PC-9 (cell line): ENCODE measurements at regions not wholly inside any gene's neighbourhood (a gene's known extent, or its start where the extent isn't known, plus 50 kb on each side); places are given as distances from the start of the nearest gene placed in this dataset.

Experiments used
- BruUV-seq: library from RNA; stranded (reverse); fragments of 400-500 nt; replicated peaks from 2 replicates; lab custom pipeline; 2021; lab: Mats Ljungman, UMichigan
- CTCF ChIA-PET: fragments of 300-600 bp; sonication (Branson Sonifier 250); formaldehyde crosslinking; loops from one replicate; lab custom pipeline; 2022; ENCODE audit warnings: antibody characterized with exemption; lab: Charles Lee
- POLR2A ChIA-PET: fragments of 300-600 bp; sonication (Branson Sonifier 250); formaldehyde crosslinking; loops from one replicate; lab custom pipeline; 2022; ENCODE audit warnings: antibody characterized with exemption; ENCODE audit not compliant: unreplicated experiment; lab: Charles Lee
- DNase-seq, 2 experiments: peaks; one replicate each; pipeline versions ENCODE4 v3.0.0 to v3.0.0-alpha.2; 2015 to 2022; ENCODE audit warnings: mixed read lengths in 1 of 2
- H2AFZ ChIP-seq: fragments of 200-600 bp; sonication (generic); 2 replicates; pipeline ENCODE4 v1.8.1; 2017; ENCODE audit warnings: antibody characterized with exemption
- H3F3A ChIP-seq: fragments of 200-600 bp; sonication (generic); 2 replicates; pipeline ENCODE4 v1.8.1; 2017; ENCODE audit warnings: antibody characterized with exemption, mild to moderate bottlenecking, low read depth; ENCODE audit not compliant: insufficient read depth
- H3K27ac ChIP-seq: fragments of 200-600 bp; sonication (generic); 2 replicates; pipeline ENCODE4 v1.6.1; 2016; ENCODE audit warnings: mixed run types
- H3K27me3 ChIP-seq: fragments of 200-600 bp; sonication (generic); 2 replicates; pipeline ENCODE4 v1.6.1; 2016; ENCODE audit warnings: low read depth, mixed run types; ENCODE audit not compliant: insufficient read depth
- H3K36me3 ChIP-seq: fragments of 200-600 bp; sonication (generic); 2 replicates; pipeline ENCODE4 v1.6.1; 2016; ENCODE audit warnings: low read depth, mixed run types
- H3K4me1 ChIP-seq: fragments of 200-600 bp; sonication (generic); replicated peaks from 2 replicates; pipeline ENCODE4 v1.6.1; 2016; ENCODE audit warnings: mixed run types; ENCODE audit not compliant: insufficient read depth
- H3K4me2 ChIP-seq: fragments of 200-600 bp; sonication (generic); 2 replicates; pipeline ENCODE4 v1.6.1; 2017; ENCODE audit warnings: mixed run types
- H3K4me3 ChIP-seq: fragments of 200-600 bp; sonication (generic); 2 replicates; pipeline ENCODE4 v1.6.1; 2016; ENCODE audit warnings: mixed run types
- H3K79me2 ChIP-seq: fragments of 200-600 bp; sonication (generic); 2 replicates; pipeline ENCODE4 v1.6.1; 2017; ENCODE audit warnings: low read depth, mixed run types
- H3K9me2 ChIP-seq: fragments of 200-600 bp; sonication (generic); 2 replicates; pipeline ENCODE4 v1.8.1; 2017; ENCODE audit warnings: mild to moderate bottlenecking; ENCODE audit not compliant: insufficient read depth
- H3K9me3 ChIP-seq: fragments of 200-600 bp; sonication (generic); 2 replicates; pipeline ENCODE4 v1.8.1; 2016; ENCODE audit warnings: low read depth; ENCODE audit not compliant: insufficient read depth
- H4K20me1 ChIP-seq: fragments of 200-600 bp; sonication (generic); 2 replicates; pipeline ENCODE4 v1.8.1; 2017; ENCODE audit not compliant: insufficient read depth
- CTCF ChIP-seq: fragments of 200-600 bp; sonication (generic); conservative IDR thresholded peaks from 2 replicates; pipeline ENCODE4 v1.6.1; 2017; ENCODE audit warnings: mixed run types, antibody characterized with exemption, mild to moderate bottlenecking, moderate library complexity
- EZH2 ChIP-seq: fragments of 200-600 bp; sonication (generic); IDR thresholded peaks from 2 replicates; pipeline ENCODE4 v1.8.0; 2017; ENCODE audit warnings: antibody characterized with exemption, low read depth
- intact Hi-C: fragments of 100-400 bp; cut with micrococcal nuclease; formaldehyde crosslinking; loops from one replicate; pipeline ENCODE4 v1.10.0; 2022; ENCODE audit not compliant: unreplicated experiment

DNA sequence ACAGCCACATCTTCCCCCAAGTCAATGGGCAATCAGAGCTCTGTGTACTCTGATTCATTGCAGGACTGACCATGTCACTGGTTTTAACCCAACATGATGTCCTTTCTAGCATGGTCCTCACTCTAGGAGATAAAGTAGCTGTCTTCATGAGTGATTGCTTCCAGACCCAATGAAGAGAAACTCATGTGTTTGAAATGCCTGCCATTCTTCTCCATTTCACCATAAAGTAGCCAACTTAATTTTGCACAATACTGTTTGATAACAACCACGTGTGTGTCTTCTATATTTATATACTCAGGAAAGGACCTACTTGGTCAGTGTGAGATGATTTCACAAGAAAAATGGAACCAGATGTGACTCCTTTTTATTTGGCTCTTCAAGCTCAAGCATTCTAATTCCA, 172.5 kb downstream of the AXIN2 start:
- Histone ChIP-seq H3F3A (no peaks in the 10 kb centered on the region), H3K9me3 (no peaks in the 10 kb centered on the region), H4K20me1 (no peaks in the 10 kb centered on the region), H3K4me3 (no peak overlapping the region), H3K27ac (no peak overlapping the region), H3K9me2 (no peaks in the 10 kb centered on the region), H3K79me2 (no peaks in the 10 kb centered on the region), H2AFZ (no peak overlapping the region), H3K36me3 (no peaks in the 10 kb centered on the region), H3K4me1 (no peaks in the 10 kb centered on the region), H3K4me2 (no peak overlapping the region), H3K27me3 (no peaks in the 10 kb centered on the region)
- ChIA-PET POLR2A (no interaction called here), CTCF (no interaction called here)
- TF ChIP-seq CTCF (no peak), EZH2 (no peak)
- intact Hi-C loops: no loop called here
- no peak for DNase-seq
- BruUV-seq: no TSS peak

DNA sequence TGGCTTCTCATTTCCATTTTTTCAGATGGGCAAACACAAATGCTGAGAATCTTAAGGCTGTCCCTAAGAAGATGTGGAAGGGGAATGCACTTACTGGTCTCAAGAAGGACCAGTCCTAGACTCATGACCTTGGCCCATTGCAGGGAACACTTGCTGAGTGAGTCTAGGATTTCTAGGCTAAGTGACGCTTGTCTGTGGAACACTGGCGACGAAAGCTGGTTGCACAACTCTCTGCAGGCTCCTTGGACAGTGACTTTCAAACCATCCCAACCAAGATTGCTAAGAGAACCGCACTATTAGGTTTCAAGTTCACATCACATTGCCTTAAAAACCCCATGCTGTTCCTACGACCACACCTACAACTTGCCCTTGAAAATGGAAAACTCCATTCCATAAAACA, 174.1 kb downstream of the AXIN2 start:
- H2AFZ ChIP-seq: no peak overlapping the region

DNA sequence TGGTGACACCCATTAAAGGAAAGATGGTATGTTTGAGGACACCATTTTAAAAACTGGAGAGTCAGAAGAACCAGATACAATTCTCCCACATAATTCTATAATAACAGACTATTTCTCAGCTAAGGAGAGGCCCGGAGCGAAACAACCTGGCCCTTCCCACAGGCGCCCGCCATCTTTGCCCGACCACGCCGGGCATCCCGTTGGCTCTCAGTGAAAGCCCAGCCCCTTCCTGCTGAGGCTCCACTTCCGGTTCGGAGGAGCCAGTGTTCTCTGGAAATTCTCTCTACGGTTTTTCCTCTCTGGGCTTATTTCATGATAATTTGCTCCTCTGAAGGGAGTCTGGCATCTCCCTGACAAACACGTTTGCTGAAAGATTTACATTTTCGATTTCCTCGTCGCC, 175.7 kb downstream of the AXIN2 start:
- no peaks in the 10 kb centered on the region for H3K79me2 ChIP-seq
- TF ChIP-seq EZH2 (no peak), CTCF (no peak)
- no peak overlapping the region for H3K4me2 ChIP-seq
- H3K27ac ChIP-seq: no peak overlapping the region
- H4K20me1 ChIP-seq: no peaks in the 10 kb centered on the region
- no peaks in the 10 kb centered on the region for H3K9me2 ChIP-seq
- H3K4me1 ChIP-seq: no peaks in the 10 kb centered on the region
- H3K4me3 ChIP-seq: no peak overlapping the region
- intact Hi-C loops: no loop called here
- H3K27me3 ChIP-seq: no peaks in the 10 kb centered on the region
- POLR2A ChIA-PET: no interaction called here
- no peaks in the 10 kb centered on the region for H3K9me3 ChIP-seq
- H3F3A ChIP-seq: no peaks in the 10 kb centered on the region
- H3K36me3 ChIP-seq: no peaks in the 10 kb centered on the region
- CTCF ChIA-PET: interaction anchor here (0.7 kb wide), 1 partner anchor 91 kb away, joined by 3 read pairs; no protein-coding TSS in a partner anchor
- no peak overlapping the region for H2AFZ ChIP-seq
- DNase-seq: no peak
- no TSS peak for BruUV-seq

More for the DNA sequence above, 174.1 kb downstream of the AXIN2 start:
- no peak overlapping the region for H3K4me2 ChIP-seq
- no peaks in the 10 kb centered on the region for H3K36me3 ChIP-seq
- TF ChIP-seq CTCF: no peak
- TF ChIP-seq EZH2: no peak
- no peaks in the 10 kb centered on the region for H3K9me2 ChIP-seq
- no peaks in the 10 kb centered on the region for H3K27me3 ChIP-seq
- no peaks in the 10 kb centered on the region for H3K79me2 ChIP-seq
- H3K4me3 ChIP-seq: no peak overlapping the region
- no peak overlapping the region for H3K27ac ChIP-seq
- no peaks in the 10 kb centered on the region for H3F3A ChIP-seq
- no peaks in the 10 kb centered on the region for H3K9me3 ChIP-seq
- no peaks in the 10 kb centered on the region for H3K4me1 ChIP-seq
- DNase-seq: no peak
- no TSS peak for BruUV-seq
- intact Hi-C loops: no loop called here
- H4K20me1 ChIP-seq: no peaks in the 10 kb centered on the region
- ChIA-PET POLR2A (no interaction called here), CTCF (no interaction called here)
